GM06990 (cell line): ENCODE measurements at regions not wholly inside any gene's neighbourhood (a gene's known extent, or its start where the extent isn't known, plus 50 kb on each side); places are given as distances from the start of the nearest gene placed in this dataset.
"Not testable (repeated sequence)": the region's sequence is repeated elsewhere in the genome, so short reads cannot be mapped to it uniquely, and the experiment has no call there.

Experiments used
- DNase-seq: peaks from one replicate; pipeline ENCODE4 v3.0.0-alpha.2; 2011; ENCODE audit not compliant: insufficient read length; ENCODE audit errors: extremely low read depth
- H3K27me3 ChIP-seq: replicated peaks from 2 replicates; pipeline ENCODE4 v1.6.0; 2011; ENCODE audit warnings: low read length; ENCODE audit not compliant: control insufficient read depth, insufficient read depth
- H3K36me3 ChIP-seq: 2 replicates; pipeline ENCODE4 v1.5.1; 2011; ENCODE audit warnings: low read length; ENCODE audit not compliant: control insufficient read depth, insufficient read depth
- H3K4me3 ChIP-seq: replicated peaks from 2 replicates; pipeline ENCODE4 v1.5.1; 2011; ENCODE audit warnings: low read depth, mild to moderate bottlenecking, control low read depth, low read length
- TF ChIP-seq, protein P1 (sequence below): IDR thresholded peaks from 2 replicates; pipeline ENCODE4 v1.5.1; 2011; ENCODE audit warnings: low read length, control low read depth, mild to moderate bottlenecking, inconsistent platforms; ENCODE audit not compliant: insufficient read depth, poor library complexity, severe bottlenecking

DNA sequence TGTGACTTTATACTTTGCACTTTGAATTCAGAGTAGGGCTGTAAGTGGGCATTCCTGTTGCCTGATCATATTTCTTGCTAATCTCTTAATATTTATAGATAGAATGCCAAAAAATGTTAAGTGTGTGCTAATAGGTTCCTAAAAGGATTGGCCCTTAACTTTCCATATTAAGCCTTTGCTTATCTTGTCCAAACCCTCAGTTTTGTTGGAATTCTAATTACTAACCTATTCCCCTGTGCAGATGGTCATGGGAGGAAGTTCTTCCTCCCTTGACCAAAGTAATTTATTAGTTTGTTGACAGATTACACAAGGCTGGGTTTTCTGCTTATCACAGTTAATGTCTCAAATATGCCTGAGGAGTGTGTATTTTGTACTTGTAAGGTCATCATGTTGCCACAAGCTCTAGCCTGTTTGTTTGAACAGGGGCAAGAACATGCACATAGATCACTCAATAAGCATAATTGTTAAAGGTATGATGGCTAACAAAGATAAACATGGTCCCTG lies 541.1 kb upstream of the SPRY2 start:
- no peaks in the 10 kb centered on the region for H3K36me3 ChIP-seq
- H3K4me3 ChIP-seq: no peak overlapping the region
- TF ChIP-seq, protein P1, sequence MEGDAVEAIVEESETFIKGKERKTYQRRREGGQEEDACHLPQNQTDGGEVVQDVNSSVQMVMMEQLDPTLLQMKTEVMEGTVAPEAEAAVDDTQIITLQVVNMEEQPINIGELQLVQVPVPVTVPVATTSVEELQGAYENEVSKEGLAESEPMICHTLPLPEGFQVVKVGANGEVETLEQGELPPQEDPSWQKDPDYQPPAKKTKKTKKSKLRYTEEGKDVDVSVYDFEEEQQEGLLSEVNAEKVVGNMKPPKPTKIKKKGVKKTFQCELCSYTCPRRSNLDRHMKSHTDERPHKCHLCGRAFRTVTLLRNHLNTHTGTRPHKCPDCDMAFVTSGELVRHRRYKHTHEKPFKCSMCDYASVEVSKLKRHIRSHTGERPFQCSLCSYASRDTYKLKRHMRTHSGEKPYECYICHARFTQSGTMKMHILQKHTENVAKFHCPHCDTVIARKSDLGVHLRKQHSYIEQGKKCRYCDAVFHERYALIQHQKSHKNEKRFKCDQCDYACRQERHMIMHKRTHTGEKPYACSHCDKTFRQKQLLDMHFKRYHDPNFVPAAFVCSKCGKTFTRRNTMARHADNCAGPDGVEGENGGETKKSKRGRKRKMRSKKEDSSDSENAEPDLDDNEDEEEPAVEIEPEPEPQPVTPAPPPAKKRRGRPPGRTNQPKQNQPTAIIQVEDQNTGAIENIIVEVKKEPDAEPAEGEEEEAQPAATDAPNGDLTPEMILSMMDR: no peak
- DNase-seq: no peak
- H3K27me3 ChIP-seq: no peaks in the 10 kb centered on the region

DNA sequence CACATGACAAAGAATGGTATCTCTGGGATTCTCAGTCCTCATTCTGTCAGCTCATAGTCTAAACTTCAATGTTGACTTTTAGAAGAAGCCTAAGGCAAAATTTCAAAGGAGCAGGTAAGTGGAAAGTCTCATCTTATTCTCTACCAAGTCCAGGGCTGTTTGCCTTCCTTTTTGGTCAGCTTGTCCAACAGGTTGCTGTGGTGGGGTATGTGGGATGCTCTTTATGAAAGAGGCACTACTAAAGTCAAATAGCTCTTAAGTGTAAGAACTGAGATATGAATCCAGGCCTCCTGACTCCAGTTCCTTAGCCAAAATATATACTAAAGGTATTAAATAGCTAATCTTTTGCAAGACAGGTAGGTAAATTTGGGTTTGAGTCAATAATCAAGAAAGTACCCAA lies 540.6 kb upstream of the SPRY2 start:
- no peak for DNase-seq
- H3K27me3 ChIP-seq: no peaks in the 10 kb centered on the region

DNA sequence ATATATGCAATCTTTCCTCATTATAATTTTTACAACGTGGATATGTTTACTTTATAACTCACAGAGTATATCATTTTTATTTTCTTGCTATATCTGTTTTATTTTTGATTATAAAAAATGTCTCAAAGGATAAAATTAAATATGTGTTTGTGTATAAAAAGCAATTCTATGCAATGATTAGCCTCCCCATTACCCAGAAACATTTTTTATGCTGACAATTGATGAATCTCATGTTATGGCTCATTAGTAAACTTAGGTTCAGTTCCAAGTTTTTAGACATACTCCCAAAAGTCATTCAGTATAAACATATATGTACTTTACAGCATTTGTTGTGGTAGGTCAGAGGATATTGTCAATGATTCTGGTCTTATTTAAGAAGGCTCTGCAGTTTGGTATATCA lies 540.1 kb upstream of the SPRY2 start:
- no peak for DNase-seq
- TF ChIP-seq, protein P1: no peak
- H3K4me3 ChIP-seq: no peak overlapping the region
- H3K36me3 ChIP-seq: no peaks in the 10 kb centered on the region
- H3K27me3 ChIP-seq: no peaks in the 10 kb centered on the region

More for the DNA sequence above, 540.6 kb upstream of the SPRY2 start:
- no peaks in the 10 kb centered on the region for H3K36me3 ChIP-seq
- TF ChIP-seq, protein P1: no peak
- H3K4me3 ChIP-seq: no peak overlapping the region

DNA sequence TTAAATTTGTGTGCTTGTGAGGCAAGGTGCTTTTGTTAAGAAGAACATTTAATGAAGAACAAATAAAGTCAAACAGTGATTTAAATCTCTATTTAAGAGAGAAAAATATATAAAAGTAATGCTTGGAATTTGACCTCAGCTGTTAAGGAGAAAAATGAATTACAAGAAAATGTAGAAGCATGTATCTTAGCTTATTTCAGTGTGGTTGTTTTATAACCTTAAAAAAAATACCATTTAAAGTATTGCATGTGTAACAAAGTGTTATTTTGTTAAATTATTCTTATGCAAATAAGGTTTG lies 537.0 kb upstream of the SPRY2 start:
- no peak for DNase-seq
- TF ChIP-seq, protein P1: no peak
- Histone ChIP-seq H3K27me3 (no peaks in the 10 kb centered on the region), H3K4me3 (no peak overlapping the region), H3K36me3 (no peaks in the 10 kb centered on the region)

DNA sequence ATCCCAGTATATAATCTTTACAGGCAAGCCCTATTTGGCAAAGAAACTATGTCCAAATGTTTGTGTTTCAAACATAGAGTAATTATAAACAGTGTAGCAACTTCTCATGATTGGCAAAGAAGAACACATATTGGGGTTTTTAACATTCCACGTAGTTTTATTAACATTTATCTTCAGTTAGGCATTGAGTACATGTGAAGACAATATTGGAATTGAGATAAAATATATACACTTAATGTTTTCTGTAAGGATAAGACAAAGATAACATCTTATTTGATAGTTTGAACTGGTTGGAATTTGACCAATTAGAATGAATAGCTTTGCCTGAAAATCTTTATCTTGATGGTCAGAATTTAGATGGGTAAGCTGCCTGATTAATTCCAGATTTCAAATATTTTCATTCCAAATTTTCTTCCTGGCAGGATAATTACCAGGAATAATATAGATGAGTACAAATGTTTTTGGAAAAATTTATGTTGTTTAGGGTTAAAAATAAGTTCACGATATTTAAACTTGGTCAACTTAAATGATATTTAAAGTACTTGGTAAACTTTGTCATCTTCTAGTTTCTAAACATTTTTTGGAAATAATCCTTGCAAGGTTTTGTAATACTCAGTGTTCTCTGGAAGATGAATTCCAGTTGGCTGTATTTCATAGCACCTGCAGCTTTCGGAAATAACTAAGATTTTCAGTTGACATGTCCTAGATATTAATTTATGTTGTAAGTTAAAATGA lies 536.5 kb upstream of the SPRY2 start:
- no peak for DNase-seq
- H3K27me3 ChIP-seq: no peaks in the 10 kb centered on the region
- H3K36me3 ChIP-seq: no peaks in the 10 kb centered on the region
- TF ChIP-seq, protein P1: no peak
- no peak overlapping the region for H3K4me3 ChIP-seq

DNA sequence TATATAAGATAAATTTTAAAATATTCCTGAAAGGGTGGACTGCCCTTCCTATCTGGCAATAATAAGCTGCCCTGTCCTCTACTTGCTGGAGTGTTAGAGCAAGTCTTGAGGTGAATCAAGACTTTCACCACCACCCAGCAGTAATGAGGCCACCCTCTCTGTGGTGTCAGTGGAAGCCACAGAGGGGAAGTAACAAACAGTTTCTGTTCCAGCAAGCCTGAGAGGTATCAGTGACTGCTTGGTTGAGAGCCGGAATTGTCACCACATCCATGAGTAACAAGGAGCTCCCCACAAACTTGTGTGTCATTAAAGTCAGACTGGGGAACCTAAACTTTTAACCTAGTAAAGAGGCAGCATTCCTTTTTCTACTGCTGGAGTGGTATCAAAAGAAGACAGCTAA lies 532.7 kb upstream of the SPRY2 start:
- TF ChIP-seq, protein P1: no peak
- H3K4me3 ChIP-seq: no peak overlapping the region
- no peaks in the 10 kb centered on the region for H3K27me3 ChIP-seq
- no peaks in the 10 kb centered on the region for H3K36me3 ChIP-seq
- DNase-seq: no peak

DNA sequence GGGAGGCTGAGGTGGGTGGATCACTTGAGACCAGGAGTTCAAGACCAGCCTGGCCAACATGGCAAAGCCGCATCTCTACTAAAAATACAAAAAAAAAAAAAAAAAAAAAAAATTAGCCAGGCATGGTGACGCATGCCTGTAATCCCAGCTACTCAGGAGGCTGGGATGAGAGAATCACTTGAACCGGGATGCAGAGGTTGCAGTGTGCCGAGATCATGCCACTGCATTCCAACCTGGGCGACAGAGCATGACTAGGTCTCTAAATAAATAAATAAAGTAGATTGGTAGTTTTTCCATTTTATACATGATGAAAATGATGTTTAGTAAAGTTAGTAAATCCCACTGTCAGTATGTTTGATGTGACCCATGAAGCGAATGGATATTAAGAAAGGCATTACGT lies 531.0 kb upstream of the SPRY2 start:
- DNase-seq, H3K36me3 ChIP-seq, H3K4me3 ChIP-seq, H3K27me3 ChIP-seq: not testable (repeated sequence)
